ENCODE measurements at regions not wholly inside any gene's neighbourhood (a gene's known extent, or its start where the extent isn't known, plus 50 kb on each side); places are given as distances from the start of the nearest gene placed in this dataset.

DNA sequence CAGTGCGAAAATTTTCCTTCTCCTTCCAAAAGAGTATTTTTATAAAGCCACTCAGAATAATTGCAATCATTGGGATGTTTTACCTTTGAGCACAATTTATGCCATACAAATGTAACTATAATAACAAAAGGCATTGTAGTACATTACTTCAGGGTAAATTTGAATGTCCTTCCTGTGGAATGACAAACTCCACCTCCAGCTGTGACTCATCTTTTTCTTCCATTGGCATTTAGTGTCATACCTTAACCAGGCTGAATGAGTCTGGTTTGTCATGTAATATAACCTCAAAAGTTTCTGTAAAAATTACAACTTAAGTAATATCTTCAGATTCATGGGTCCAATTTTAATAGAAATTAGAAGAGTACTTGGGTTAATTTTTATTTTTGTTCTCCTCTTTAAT, 93.3 kb downstream of the TMEM47 start:
- TF ChIP-seq, protein P1, sequence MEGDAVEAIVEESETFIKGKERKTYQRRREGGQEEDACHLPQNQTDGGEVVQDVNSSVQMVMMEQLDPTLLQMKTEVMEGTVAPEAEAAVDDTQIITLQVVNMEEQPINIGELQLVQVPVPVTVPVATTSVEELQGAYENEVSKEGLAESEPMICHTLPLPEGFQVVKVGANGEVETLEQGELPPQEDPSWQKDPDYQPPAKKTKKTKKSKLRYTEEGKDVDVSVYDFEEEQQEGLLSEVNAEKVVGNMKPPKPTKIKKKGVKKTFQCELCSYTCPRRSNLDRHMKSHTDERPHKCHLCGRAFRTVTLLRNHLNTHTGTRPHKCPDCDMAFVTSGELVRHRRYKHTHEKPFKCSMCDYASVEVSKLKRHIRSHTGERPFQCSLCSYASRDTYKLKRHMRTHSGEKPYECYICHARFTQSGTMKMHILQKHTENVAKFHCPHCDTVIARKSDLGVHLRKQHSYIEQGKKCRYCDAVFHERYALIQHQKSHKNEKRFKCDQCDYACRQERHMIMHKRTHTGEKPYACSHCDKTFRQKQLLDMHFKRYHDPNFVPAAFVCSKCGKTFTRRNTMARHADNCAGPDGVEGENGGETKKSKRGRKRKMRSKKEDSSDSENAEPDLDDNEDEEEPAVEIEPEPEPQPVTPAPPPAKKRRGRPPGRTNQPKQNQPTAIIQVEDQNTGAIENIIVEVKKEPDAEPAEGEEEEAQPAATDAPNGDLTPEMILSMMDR (IDR thresholded peaks at IDR 0.05) = no peak
- no peak for TF ChIP-seq POLR2A (IDR thresholded peaks at IDR 0.05)
- TF ChIP-seq POLR2AphosphoS5 (IDR thresholded peaks at IDR 0.05) = no peak

Data from prostate gland (tissue), 2 donors.